Frontal cortex (tissue), 3 donors: ENCODE measurements at regions not wholly inside any gene's neighbourhood (a gene's known extent, or its start where the extent isn't known, plus 50 kb on each side); places are given as distances from the start of the nearest gene placed in this dataset.

Experiments used
- DNase-seq, 2 donors: peaks; one replicate each; pipeline ENCODE4 v3.0.0; 2012; ENCODE audit warnings: low spot score in 2 of 2
- FAIRE-seq: peaks from 2 replicates; lab custom pipeline; 2012; peaks lifted over from hg19 to GRCh38; lab: Jason Lieb, UNC
- donor health status: control.
- donor health status: control.
- donor health status: control.

GRCh38 chr1:81156887-81157286 lies 643.8 kb upstream of the ADGRL2 start:
- DNase-seq, result no peak
- no peak for FAIRE-seq

DNA sequence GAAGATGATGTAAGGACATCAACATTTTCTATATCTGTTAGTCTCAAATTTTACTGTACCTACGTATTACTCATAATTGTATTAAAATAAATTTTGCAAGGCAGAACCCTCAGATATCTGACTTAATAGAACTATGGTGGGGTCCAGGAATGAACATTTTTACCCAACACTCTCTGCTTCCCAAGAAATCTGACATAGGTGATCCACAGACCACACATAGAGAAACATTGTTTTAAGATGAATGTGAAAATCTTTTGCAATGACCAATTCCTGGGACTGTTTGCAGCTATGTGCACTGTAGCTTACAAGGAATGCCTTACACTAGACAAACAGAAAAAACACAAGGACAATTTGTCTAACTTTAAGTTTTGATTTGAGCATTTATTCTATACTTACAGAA lies 645.6 kb upstream of the ADGRL2 start:
- DNase-seq, result no peak
- no peak for FAIRE-seq

- no peak for DNase-seq
- no peak for FAIRE-seq
These were observed 649.5 kb upstream of the ADGRL2 start for GRCh38 chr1:81151206-81151605.

GRCh38 chr1:81149649-81150325 lies 650.9 kb upstream of the ADGRL2 start:
- FAIRE-seq, result no peak
- DNase-seq, result no peak

- peak in 1 of 2 donors; percentile 2 for DNase-seq
These were observed 656.4 kb upstream of the ADGRL2 start for GRCh38 chr1:81144240-81144825.

DNA sequence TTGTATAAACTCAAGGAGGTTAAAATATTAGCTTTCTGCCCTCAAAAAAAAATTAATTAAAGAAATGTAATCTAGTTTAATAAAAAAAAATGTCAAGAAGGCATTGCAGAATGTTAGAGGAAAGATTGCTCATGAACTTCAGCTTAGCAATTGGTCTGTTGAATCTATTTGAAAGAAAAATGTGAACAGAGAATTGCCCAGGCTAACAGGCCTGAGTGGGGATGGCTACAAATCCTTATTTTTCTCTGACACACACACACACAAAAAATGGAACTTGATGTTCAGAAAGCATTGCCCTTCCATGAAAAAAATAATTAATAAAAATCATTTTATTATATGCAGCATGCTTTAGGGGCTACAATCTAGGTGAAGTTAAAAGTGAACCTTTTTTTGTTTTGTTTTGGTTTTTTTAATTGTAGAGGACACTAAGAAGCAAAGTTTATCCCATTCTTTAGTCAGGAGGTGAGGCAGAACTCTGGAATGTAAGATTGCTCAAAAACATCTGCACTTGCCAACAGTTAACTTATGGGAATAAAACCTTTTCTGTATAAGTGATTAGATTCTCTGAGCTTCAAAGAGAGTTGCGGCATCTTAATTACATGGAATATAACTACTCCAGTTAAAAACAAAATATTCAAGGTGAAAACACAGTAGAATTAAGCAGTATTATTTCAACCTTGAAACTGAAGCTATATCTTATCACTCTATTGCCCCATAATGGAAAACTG lies 658.5 kb upstream of the ADGRL2 start:
- DNase-seq (no peak), FAIRE-seq (no peak)

More at GRCh38 chr1:81144240-81144825, 656.4 kb upstream of the ADGRL2 start:
- FAIRE-seq, result no peak

- FAIRE-seq (no peak), DNase-seq (no peak)
These were observed 665.2 kb upstream of the ADGRL2 start for GRCh38 chr1:81135524-81135923.

DNA sequence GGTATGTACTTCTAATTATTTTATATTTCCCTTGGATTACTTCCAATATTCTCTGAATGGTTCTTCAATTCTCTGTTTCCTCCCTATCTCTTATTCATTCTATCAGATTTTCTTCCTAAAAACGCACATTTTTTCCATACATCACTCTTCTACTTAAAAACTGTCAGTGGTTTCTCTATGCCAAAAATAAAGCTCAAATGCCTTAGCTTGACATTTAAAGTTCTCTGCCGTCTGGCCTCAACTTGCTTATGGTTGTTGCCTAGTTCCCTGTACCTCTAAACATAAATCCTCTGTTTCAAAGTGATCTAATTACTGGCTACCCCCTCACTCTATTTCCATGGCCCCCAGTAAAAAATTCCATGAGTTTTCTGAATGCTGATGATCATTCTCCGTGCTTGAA lies 671.0 kb upstream of the ADGRL2 start:
- no peak for FAIRE-seq
- DNase-seq, result no peak

- FAIRE-seq (no peak), DNase-seq (no peak)
These were observed 671.4 kb upstream of the ADGRL2 start for GRCh38 chr1:81129366-81129765.

DNA sequence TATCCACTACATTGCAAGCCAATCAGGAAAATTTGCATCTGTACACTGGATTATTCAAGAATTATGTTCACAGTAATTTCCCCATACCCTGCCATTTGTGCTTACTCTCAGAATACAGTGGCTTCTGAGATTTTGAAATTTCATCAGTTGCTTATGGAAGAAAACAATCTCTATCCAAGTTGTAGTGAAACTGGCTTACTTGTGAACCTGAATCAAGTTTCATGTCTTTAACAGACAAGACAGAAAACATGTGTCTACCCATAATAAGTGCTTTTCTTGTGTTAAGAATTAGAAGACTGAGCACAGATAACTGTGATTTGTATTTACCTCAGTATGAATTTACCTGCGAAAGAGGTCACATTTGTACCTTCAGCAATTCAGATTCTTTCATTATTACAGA lies 672.7 kb upstream of the ADGRL2 start:
- DNase-seq, result no peak
- FAIRE-seq, result no peak

DNA sequence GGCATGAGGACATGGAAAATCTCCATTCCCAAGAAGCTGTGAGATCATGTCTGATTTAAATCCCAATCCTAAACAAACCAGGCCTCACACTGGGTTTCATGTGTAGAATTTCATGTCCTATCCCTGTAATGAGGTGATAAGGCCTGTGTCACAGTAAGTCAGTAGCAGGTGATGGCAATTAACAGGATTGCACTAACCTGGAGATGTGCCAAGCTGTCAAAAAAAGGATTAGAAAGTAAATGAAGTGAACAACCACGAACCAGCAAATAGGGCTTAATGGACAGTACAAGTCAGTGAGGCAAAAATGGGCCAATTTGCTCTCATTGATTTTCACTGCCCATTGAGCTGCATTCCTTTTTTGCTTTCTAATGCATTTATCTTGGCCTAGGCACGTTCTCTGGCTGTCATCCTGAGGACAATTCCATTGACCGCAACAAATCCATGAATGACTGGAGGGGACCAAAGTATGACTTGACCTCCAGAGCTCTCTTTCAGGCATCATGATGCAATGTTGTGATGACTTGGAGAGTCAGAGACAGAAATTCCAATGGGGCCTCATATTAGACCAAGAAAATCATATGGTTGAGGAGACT lies 673.6 kb upstream of the ADGRL2 start:
- no peak for DNase-seq
- no peak for FAIRE-seq

DNA sequence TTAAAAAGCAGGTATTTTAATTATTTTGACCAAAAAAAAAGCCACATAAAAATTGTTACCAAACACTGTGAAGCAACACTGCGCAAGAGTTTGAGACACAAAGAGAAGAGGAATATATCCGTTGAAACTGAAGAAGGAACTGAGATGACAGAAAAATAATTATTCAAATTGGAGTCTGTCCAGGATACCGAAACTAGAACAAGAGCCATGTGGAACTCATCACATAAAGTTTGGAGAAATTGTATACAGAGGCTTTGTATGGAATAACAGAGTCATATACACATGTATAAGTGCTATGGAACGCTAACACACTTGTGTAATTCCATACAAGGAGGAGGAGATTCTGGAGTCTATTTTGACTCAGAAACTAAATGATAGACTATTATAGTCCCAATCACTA lies 675.1 kb upstream of the ADGRL2 start:
- DNase-seq (no peak), FAIRE-seq (no peak)

DNA sequence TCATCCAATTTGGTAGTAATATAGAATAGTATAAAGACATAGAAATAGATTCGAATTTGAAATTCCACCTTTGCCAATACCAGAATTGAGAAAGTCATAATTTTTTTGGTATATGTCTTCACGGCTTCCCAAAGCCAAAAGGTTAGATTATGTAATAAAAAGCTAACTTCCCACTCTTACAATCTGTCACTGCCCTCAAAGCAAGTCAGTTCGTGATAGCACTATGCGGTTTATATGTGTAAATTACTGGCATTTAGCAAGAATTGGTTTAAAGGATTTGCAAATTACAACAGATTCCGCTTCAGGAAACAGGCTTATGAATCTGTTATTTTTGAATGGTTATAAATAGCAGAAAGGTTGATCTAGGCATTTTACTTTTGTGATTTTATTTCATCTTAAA lies 679.4 kb upstream of the ADGRL2 start:
- FAIRE-seq (no peak), DNase-seq (no peak)

DNA sequence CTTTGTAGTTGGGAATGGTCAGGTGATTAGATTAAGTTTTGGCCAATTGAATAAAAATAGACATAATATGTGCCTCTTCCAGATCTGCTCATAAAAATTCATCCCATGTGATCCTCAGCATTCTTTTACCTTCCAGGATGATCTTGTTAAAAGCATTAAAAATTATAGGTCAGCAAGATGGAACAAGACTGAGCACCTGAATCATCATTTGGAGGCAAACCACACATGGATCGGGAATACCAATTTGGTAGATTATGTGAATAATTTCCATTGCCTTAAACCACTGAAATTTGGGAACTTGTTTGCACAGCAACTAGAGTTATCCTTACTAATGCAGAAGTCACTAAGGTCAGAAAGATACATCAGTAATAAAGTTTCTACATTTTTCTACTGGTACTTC lies 681.4 kb upstream of the ADGRL2 start:
- DNase-seq (no peak), FAIRE-seq (no peak)

GRCh38 chr1:81118550-81118949 lies 682.2 kb upstream of the ADGRL2 start:
- no peak for DNase-seq
- FAIRE-seq, result no peak

- no peak for FAIRE-seq
- DNase-seq, result no peak
These were observed 685.3 kb upstream of the ADGRL2 start for GRCh38 chr1:81115422-81115821.

DNA sequence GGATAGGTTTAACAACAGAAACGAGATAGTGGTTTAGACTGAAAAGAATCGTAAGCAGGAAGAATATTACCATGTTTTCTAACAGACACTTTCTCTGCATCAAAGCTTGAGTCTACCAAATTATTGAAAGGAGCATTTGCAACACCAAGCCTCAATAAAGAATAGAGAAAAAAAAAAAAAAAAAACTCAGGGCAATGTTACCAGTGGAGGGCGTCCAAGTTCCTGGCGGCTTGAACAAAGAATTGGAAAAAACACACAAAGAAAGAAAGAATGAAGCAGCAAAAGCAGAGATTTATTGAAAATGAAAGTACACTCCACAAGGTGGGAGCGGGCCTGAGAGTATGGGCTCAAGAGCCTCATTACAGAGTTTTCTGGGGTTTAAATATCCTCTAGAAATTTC lies 686.5 kb upstream of the ADGRL2 start:
- no peak for FAIRE-seq
- no peak for DNase-seq

- DNase-seq, result no peak
- FAIRE-seq, result no peak
These were observed 687.0 kb upstream of the ADGRL2 start for GRCh38 chr1:81113688-81114087.

GRCh38 chr1:81111818-81112217 lies 688.9 kb upstream of the ADGRL2 start:
- no peak for FAIRE-seq

DNA sequence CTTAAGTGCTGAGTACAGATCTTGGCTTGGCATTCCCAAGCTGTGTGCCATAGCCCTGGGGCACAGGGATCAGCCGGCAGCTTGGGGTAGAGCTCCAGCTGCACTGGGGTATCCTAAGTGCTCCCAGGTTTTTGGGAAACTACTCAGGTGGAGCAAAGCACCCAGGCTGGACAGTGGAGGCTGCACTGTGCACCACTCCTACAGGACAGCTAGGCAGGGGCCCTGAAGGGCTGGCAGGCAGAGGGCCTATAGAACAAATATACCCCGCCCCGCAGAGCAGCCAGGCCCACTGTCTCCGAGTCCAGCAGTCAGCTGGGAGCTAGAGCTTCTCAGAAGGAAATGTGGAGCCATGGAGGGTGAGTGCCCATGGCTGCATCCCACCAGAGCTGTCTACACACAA lies 691.7 kb upstream of the ADGRL2 start:
- FAIRE-seq (no peak), DNase-seq (no peak)

More at GRCh38 chr1:81111818-81112217, 688.9 kb upstream of the ADGRL2 start:
- DNase-seq, result no peak

DNA sequence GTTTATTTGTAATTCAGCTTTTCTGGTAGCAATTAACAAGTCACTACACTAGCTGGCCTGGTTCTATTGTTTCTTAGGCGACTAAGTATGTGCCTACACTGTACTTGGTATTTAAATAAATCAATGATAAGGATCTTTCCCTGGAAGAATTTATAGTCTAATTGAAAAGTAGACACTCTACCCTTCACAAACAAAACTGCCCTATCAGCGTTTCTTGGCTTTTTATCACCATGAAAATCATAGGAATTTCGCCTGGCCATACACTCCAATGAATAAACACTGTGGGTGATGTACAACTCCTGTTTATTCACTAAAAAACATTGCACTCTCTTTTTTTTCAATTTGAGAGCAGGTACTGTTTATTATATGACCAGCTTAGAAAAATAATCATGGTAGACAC lies 702.9 kb upstream of the ADGRL2 start:
- DNase-seq (no peak), FAIRE-seq (no peak)
